Adrenal gland (tissue), 5 donors: ENCODE measurements at regions not wholly inside any gene's neighbourhood (a gene's known extent, or its start where the extent isn't known, plus 50 kb on each side); places are given as distances from the start of the nearest gene placed in this dataset.

Source experiments
- POLR2A ChIP-seq, 2 donors: fragments of 450-650 bp; IDR thresholded peaks; one replicate each; pipeline ENCODE4 v1.6.1; 2017; ENCODE audit warnings: antibody characterized with exemption in 2 of 2, mild to moderate bottlenecking in 2 of 2, moderate library complexity in 1 of 2
- TF ChIP-seq, protein P1 (sequence below), 6 experiments: fragments of 450-650 bp in 4 of 6; fragments of 200-600 bp in 2 of 6; sonication (generic) in 1 of 6; IDR thresholded peaks; 1 replicate in 5 of 6; 2 replicates in 1 of 6; pipeline versions ENCODE4 v1.5.1 to v1.8.0; 2016 to 2021; ENCODE audit warnings: antibody characterized with exemption in 6 of 6, mild to moderate bottlenecking in 2 of 6, moderate library complexity in 1 of 6
- donor health status: DM: no; HTN: no; CAD: no.

DNA sequence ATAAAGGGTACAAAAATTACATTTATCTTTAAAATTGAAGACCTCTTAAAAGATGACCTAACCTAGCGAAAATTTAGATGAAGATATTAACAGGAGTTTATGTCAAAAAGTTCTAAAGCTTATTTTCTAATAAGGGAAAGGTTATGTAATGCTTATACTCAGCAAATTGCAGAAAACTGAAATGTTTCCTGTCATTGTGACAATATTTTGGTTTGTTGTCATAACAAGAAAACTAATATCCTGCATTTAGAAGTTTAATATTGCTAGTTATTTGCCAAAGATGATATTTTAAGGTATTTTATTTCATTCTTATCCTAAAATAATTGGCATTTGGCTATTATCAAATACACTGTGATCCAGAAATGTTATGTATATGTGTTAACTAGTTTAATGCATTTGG, 294.5 kb downstream of the C3orf38 start:
- TF ChIP-seq, protein P1, sequence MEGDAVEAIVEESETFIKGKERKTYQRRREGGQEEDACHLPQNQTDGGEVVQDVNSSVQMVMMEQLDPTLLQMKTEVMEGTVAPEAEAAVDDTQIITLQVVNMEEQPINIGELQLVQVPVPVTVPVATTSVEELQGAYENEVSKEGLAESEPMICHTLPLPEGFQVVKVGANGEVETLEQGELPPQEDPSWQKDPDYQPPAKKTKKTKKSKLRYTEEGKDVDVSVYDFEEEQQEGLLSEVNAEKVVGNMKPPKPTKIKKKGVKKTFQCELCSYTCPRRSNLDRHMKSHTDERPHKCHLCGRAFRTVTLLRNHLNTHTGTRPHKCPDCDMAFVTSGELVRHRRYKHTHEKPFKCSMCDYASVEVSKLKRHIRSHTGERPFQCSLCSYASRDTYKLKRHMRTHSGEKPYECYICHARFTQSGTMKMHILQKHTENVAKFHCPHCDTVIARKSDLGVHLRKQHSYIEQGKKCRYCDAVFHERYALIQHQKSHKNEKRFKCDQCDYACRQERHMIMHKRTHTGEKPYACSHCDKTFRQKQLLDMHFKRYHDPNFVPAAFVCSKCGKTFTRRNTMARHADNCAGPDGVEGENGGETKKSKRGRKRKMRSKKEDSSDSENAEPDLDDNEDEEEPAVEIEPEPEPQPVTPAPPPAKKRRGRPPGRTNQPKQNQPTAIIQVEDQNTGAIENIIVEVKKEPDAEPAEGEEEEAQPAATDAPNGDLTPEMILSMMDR (IDR thresholded peaks at IDR 0.05) = no peak
- TF ChIP-seq POLR2A (IDR thresholded peaks at IDR 0.05) = no peak
